ENCODE measurements at regions not wholly inside any gene's neighbourhood (a gene's known extent, or its start where the extent isn't known, plus 50 kb on each side); places are given as distances from the start of the nearest gene placed in this dataset.
A peak's percentile ranks its signal among the peaks of the same experiment; 100 is the strongest.
"Not testable (repeated sequence)": the region's sequence is repeated elsewhere in the genome, so short reads cannot be mapped to it uniquely, and the experiment has no call there.

GRCh38 chr10:86579883-86580520 is 58.4 kb upstream of the WAPL start:
- DNase-seq (ENCODE audit: low spot score), result no peak

GRCh38 chr10:86580521-86580891 is 58.9 kb upstream of the WAPL start:
- DNase-seq (ENCODE audit: low spot score), result no peak

GRCh38 chr10:86583983-86584382 is 62.4 kb upstream of the WAPL start:
- DNase-seq (ENCODE audit: low spot score), result no peak

- DNase-seq (ENCODE audit: low spot score), result peak; percentile 71
Observed at GRCh38 chr10:86585037-86585929, 63.7 kb upstream of the WAPL start.

- DNase-seq (ENCODE audit: low spot score), result no peak
Observed at GRCh38 chr10:86586516-86586915, 64.9 kb upstream of the WAPL start.

GRCh38 chr10:86588781-86589180 is 65.6 kb upstream of the OPN4 start:
- not testable (repeated sequence) for DNase-seq (ENCODE audit: low spot score)

GRCh38 chr10:86591436-86591835 is 62.9 kb upstream of the OPN4 start:
- no peak for DNase-seq (ENCODE audit: low spot score)

GRCh38 chr10:86592413-86592812 is 61.9 kb upstream of the OPN4 start:
- DNase-seq (ENCODE audit: low spot score), result no peak

- peak; percentile 22 for DNase-seq (ENCODE audit: low spot score)
Observed at GRCh38 chr10:86594535-86594934, 59.8 kb upstream of the OPN4 start.

- DNase-seq (ENCODE audit: low spot score), result no peak
Observed at GRCh38 chr10:86595496-86595895, 58.9 kb upstream of the OPN4 start.

GRCh38 chr10:86596266-86596665 is 58.1 kb upstream of the OPN4 start:
- DNase-seq (ENCODE audit: low spot score), result no peak

- DNase-seq (ENCODE audit: low spot score), result no peak
Observed at GRCh38 chr10:86597306-86597705, 57.0 kb upstream of the OPN4 start.

- DNase-seq (ENCODE audit: low spot score), result no peak
Observed at GRCh38 chr10:86598151-86598550, 56.2 kb upstream of the OPN4 start.

GRCh38 chr10:86599041-86599440 is 55.3 kb upstream of the OPN4 start:
- no peak for DNase-seq (ENCODE audit: low spot score)

- DNase-seq (ENCODE audit: low spot score), result peak; percentile 54
Observed at GRCh38 chr10:86599729-86600128, 54.6 kb upstream of the OPN4 start.

GRCh38 chr10:86600296-86600695 is 54.1 kb upstream of the OPN4 start:
- no peak for DNase-seq (ENCODE audit: low spot score)

GRCh38 chr10:86601956-86602602 is 52.3 kb upstream of the OPN4 start:
- no peak for DNase-seq (ENCODE audit: low spot score)

GRCh38 chr10:86603256-86603655 is 51.1 kb upstream of the OPN4 start:
- DNase-seq (ENCODE audit: low spot score), result no peak

Data from A172 (cell line).